Breast epithelium (tissue), 4 donors: ENCODE measurements at regions not wholly inside any gene's neighbourhood (a gene's known extent, or its start where the extent isn't known, plus 50 kb on each side); places are given as distances from the start of the nearest gene placed in this dataset.
"Not testable (repeated sequence)": the region's sequence is repeated elsewhere in the genome, so short reads cannot be mapped to it uniquely, and the experiment has no call there.

Experiments
- DNase-seq, 2 donors: peaks; one replicate each; pipeline ENCODE4 v3.0.0-alpha.2; 2019; ENCODE audit warnings: low spot score in 2 of 2
- H3K27ac ChIP-seq, 2 donors: fragments of 200-600 bp; sonication (generic) in 1 of 2; one replicate each; pipeline ENCODE4 v1.5.1; 2016 to 2019; ENCODE audit warnings: mild to moderate bottlenecking in 1 of 2
- H3K27me3 ChIP-seq, 2 donors: fragments of 200-600 bp; sonication (generic) in 1 of 2; one replicate each; pipeline versions ENCODE4 v1.5.1 to v1.6.0; 2017 to 2019; ENCODE audit warnings: control low read depth in 1 of 2, mild to moderate bottlenecking in 1 of 2
- H3K36me3 ChIP-seq: fragments of 200-600 bp; one replicate; pipeline ENCODE4 v1.5.1; 2019
- H3K4me1 ChIP-seq, 2 donors: fragments of 200-600 bp; sonication (generic); one replicate each; pipeline ENCODE4 v1.5.1; 2016 to 2019; ENCODE audit warnings: control low read depth in 1 of 2
- H3K4me3 ChIP-seq, 3 donors: fragments of 200-600 bp; sonication (generic); 1 replicate in 2 of 3; 2 replicates in 1 of 3; pipeline ENCODE4 v1.5.1; 2016 to 2019; ENCODE audit warnings: mild to moderate bottlenecking in 3 of 3, moderate library complexity in 2 of 3
- H3K9me3 ChIP-seq, 2 donors: fragments of 200-600 bp; sonication (generic) in 1 of 2; one replicate each; pipeline ENCODE4 v1.5.1; 2016 to 2019; ENCODE audit warnings: control low read depth in 1 of 2
- CTCF ChIP-seq, 3 donors: fragments of 450-650 bp; IDR thresholded peaks; one replicate each; pipeline ENCODE4 v1.5.1; 2016 to 2017; ENCODE audit warnings: antibody characterized with exemption in 3 of 3, mild to moderate bottlenecking in 3 of 3, moderate library complexity in 3 of 3
- POLR2A ChIP-seq: fragments of 450-650 bp; IDR thresholded peaks from one replicate; pipeline ENCODE4 v1.6.1; 2016; ENCODE audit warnings: antibody characterized with exemption, mild to moderate bottlenecking, moderate library complexity
- POLR2AphosphoS5 ChIP-seq, 3 donors: sonication (generic); formaldehyde crosslinking; IDR thresholded peaks; one replicate each; pipeline ENCODE4 v1.6.1; 2017; ENCODE audit warnings: antibody characterized with exemption in 3 of 3
- intact Hi-C: fragments of 100-400 bp; cut with DNase I; formaldehyde crosslinking; loops from one replicate; pipeline ENCODE4 v1.15.1; 2023; ENCODE audit warnings: low total_unique reads

DNA sequence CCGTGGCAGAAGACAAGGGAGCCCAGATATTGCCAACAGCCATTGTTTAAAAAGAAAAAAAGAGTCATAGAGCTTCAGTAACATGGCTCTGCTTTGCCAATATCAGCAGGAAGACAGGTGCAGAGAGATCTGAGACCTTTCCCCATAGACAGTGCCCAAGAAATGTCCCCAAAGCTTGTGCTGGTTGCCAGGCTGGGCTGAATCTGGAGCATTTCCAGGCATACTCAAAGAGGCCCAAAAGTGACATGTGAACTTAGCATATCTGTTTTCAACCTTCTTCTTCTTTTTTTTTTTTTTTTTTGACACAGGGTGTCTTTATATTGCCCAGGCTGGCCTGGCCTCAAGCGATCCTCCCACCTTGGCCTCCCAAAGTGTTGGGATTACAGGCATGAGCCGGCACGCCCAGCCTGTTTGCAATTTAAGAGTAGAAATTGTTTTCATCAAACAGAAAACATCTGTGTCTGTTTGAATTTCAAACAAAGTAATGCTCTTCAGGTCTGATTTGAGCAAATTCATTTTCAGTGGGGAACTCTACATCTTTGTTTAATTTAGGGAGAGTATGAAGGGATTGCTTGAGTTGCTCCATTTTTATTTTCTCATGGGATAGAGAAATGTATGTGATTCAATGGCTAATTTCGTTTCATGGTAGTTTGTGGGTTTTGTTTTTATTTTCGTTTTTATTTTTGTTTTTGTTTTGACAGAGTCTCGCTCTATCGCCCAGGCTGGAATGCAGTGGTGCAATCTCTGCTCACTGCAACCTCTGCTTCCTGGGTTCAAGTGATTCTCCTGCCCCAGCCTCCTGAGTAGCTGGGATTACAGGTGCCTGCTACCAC, 56.6 kb upstream of the RBM47 start:
- no peaks in the 10 kb centered on the region for H3K4me1 ChIP-seq
- no peaks in the 10 kb centered on the region for H3K36me3 ChIP-seq
- TF ChIP-seq POLR2A (no peak), POLR2AphosphoS5 (IDR thresholded peaks at IDR 0.05) (no peak)
- H3K27me3 ChIP-seq, result no peaks in the 10 kb centered on the region
- H3K9me3 ChIP-seq, result no peaks in the 10 kb centered on the region
- intact Hi-C loops, result no loop called here
- no peak overlapping the region for H3K4me3 ChIP-seq
- no peak overlapping the region for H3K27ac ChIP-seq
- DNase-seq, result no peak

- Histone ChIP-seq H3K27ac (peak overlapping the region in 1 of 2 donors; percentile 41), H3K36me3 (no peaks in the 10 kb centered on the region), H3K27me3 (no peaks in the 10 kb centered on the region), H3K4me1 (no peaks in the 10 kb centered on the region), H3K4me3 (no peak overlapping the region), H3K9me3 (no peaks in the 10 kb centered on the region)
- TF ChIP-seq CTCF (IDR thresholded peaks at IDR 0.05), result no peak
- TF ChIP-seq POLR2A, result no peak
- no peak for TF ChIP-seq POLR2AphosphoS5 (IDR thresholded peaks at IDR 0.05)
- no peak for DNase-seq
- intact Hi-C loops, result no loop called here
Observed at GRCh38 chr4:40687676-40688389, 58.2 kb upstream of the RBM47 start.

DNA sequence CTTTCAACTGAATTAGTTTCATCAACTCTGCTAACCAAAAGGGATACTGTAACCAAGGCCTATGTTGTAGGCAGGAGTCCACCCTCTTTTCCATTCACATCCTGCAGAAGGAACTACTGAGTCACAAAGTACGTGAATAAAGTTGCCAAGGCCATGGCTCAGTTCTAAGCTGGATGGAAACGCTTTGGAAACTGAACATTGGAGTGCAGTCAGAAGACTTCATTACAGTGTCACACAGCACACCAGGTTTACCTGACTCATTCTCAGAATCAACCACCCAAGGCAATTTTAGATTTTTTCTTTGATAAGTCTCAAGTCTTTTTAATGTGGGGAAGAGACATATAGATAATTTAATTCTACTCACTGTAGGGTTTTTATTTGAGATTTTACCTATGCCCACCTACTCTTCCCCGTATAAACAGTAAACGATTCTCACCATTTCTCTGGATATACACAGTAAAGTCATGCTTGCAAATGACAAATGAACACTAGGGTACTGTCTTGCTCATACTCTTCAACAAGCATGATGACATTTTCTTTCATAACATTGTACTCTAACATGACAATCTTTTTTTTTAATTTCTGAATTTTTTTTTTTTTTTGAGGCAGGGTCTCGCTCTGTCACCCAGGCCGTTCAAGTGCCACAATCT, 58.9 kb upstream of the RBM47 start:
- H3K9me3 ChIP-seq, result no peaks in the 10 kb centered on the region
- no peak for DNase-seq

DNA sequence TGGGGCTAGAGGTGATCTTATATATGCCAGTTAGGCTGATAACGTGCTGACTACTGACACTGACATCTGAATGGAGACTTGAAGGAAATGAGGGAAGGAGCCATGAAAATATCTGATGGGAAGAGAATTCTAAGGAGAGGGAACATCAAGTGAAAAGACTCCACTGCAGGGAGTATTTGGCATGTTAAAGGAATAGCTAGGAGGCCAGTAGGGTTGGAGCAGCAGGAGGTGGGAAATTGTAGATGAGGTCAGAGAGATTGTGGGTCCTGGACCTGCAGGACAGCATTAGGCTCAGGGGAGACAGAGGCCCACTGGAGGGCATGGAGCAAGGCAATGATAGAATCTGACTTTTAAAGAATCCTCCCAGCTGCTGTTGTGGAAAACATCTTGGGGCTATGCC, 55.8 kb upstream of the NSUN7 start:
- Histone ChIP-seq H3K27ac (no peak overlapping the region), H3K36me3 (no peaks in the 10 kb centered on the region), H3K9me3 (no peaks in the 10 kb centered on the region), H3K4me3 (no peak overlapping the region), H3K27me3 (no peaks in the 10 kb centered on the region), H3K4me1 (no peaks in the 10 kb centered on the region)
- TF ChIP-seq POLR2A, result no peak
- no peak for TF ChIP-seq CTCF (IDR thresholded peaks at IDR 0.05)
- TF ChIP-seq POLR2AphosphoS5 (IDR thresholded peaks at IDR 0.05), result no peak
- DNase-seq, result no peak
- intact Hi-C loops, result no loop called here

More for the DNA sequence above, 58.9 kb upstream of the RBM47 start:
- TF ChIP-seq CTCF (IDR thresholded peaks at IDR 0.05) (no peak), POLR2AphosphoS5 (IDR thresholded peaks at IDR 0.05) (no peak), POLR2A (no peak)
- Histone ChIP-seq H3K27ac (peak overlapping the region in 1 of 2 donors; percentile 41), H3K36me3 (no peaks in the 10 kb centered on the region), H3K4me1 (no peaks in the 10 kb centered on the region), H3K4me3 (no peak overlapping the region), H3K27me3 (no peaks in the 10 kb centered on the region)
- intact Hi-C loops, result no loop called here

DNA sequence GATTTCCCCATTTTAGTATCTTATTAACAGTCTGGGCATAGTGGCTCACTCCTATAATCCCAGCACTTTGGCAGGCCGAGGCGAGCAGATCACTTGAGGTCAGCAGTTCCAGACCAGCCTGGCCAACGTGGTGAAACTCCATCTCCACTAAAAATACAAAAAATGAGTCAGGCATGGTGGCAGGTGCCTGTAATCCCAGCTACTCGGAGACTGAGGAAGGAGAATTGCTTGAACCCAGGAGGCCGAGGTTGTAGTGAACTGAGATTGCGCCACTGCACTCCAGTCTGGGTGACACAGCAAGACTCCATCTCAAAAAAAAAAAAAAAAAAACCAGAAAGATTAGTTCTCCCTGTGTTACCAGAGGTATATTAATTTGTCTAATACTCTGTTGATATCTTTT, 52.3 kb upstream of the NSUN7 start:
- H3K4me1 ChIP-seq, intact Hi-C loops, H3K36me3 ChIP-seq, H3K9me3 ChIP-seq, DNase-seq, H3K4me3 ChIP-seq, H3K27ac ChIP-seq, H3K27me3 ChIP-seq: not testable (repeated sequence)

DNA sequence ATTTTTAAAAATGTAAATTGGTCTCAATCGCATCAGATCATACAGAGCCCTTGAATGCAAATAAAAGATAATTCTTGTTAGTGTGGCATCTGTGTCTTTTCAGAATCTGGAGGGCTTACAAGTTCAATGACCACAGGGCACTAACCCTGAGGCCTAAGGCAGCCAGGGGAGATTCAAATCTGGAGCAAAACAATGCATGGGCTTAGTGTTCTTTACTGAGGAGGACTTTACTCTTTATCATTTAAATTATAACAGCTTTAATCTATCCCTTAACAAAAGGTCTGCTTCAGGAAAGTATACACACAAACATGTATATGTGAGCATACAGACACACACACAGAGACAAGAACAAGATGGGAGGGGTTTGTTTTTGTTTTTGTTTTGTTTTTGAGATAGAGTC, 51.0 kb upstream of the NSUN7 start:
- no peak overlapping the region for H3K4me3 ChIP-seq
- H3K27ac ChIP-seq, result no peak overlapping the region
- no peaks in the 10 kb centered on the region for H3K36me3 ChIP-seq
- H3K27me3 ChIP-seq, result no peaks in the 10 kb centered on the region
- TF ChIP-seq CTCF (IDR thresholded peaks at IDR 0.05) (no peak), POLR2A (no peak)
- H3K9me3 ChIP-seq, result no peaks in the 10 kb centered on the region
- no peaks in the 10 kb centered on the region for H3K4me1 ChIP-seq
- DNase-seq, result no peak
- intact Hi-C loops, result no loop called here
